ENCODE measurements at regions not wholly inside any gene's neighbourhood (a gene's known extent, or its start where the extent isn't known, plus 50 kb on each side); places are given as distances from the start of the nearest gene placed in this dataset.

GRCh38 chr5:36786448-36787012 lies 90.0 kb upstream of the NIPBL start:
- TF ChIP-seq, protein P1, sequence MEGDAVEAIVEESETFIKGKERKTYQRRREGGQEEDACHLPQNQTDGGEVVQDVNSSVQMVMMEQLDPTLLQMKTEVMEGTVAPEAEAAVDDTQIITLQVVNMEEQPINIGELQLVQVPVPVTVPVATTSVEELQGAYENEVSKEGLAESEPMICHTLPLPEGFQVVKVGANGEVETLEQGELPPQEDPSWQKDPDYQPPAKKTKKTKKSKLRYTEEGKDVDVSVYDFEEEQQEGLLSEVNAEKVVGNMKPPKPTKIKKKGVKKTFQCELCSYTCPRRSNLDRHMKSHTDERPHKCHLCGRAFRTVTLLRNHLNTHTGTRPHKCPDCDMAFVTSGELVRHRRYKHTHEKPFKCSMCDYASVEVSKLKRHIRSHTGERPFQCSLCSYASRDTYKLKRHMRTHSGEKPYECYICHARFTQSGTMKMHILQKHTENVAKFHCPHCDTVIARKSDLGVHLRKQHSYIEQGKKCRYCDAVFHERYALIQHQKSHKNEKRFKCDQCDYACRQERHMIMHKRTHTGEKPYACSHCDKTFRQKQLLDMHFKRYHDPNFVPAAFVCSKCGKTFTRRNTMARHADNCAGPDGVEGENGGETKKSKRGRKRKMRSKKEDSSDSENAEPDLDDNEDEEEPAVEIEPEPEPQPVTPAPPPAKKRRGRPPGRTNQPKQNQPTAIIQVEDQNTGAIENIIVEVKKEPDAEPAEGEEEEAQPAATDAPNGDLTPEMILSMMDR (IDR thresholded peaks at IDR 0.05), result no peak
- ATAC-seq (ENCODE audit: low FRiP score) (no peak), DNase-seq (ENCODE audit: low spot score) (no peak)

DNA sequence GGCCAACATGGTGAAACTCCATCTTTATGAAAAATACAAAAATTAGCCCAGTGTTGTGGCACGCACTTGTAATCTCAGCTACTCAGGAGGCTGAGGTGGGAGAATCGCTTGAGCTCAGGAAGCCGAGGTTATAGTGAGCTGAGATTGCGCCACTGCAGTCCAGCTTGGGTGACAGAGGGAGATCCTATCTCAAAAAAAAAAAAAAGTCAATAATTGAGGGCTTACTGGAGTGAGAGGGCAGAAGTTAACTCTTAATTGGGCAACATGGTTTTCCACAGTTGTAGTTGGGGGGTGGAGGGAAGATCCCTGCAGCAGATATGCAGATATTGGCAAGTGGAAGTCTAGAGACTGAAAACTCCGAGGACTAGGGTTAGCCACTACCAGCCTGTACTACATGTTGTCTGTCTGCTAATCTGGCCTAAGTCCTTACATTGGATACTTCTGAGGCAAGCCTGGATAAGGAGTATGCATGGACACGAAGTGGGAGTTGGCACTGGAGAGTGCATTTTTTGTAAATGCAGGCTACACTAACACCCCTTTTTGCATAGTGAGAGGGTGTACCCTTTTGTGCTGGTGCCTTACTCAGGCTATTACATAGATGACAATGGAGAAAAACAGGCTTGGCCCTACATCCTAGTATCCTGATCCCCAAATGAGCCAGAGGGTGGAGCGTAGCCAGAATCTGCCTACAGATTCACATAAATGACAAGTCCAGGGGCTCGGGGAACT lies 89.0 kb upstream of the NIPBL start:
- DNase-seq (ENCODE audit: low spot score) (no peak), ATAC-seq (ENCODE audit: low FRiP score) (no peak)
- TF ChIP-seq, protein P1 (IDR thresholded peaks at IDR 0.05), result no peak

DNA sequence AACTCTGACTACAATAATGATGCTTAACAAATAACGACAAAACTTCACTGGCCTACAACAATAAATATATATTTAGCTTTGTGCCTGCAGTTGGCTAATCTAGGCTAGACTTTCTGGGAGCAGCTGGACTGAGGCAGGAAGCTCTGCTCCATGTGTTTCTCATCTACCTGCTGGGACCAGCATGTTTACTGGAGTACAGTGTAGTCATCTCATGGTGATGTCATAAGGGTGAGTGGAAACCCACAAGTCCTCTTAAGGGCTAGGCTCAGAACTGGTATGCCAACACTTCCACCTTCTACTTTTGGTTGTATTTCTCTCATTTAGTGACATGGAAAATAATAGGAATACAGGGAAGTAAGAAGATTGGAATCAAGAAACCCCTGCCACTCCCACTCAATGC lies 85.7 kb upstream of the NIPBL start:
- TF ChIP-seq, protein P1 (IDR thresholded peaks at IDR 0.05), result no peak
- ATAC-seq (ENCODE audit: low FRiP score), result no peak

GRCh38 chr5:36792560-36793180 lies 83.9 kb upstream of the NIPBL start:
- DNase-seq (ENCODE audit: low spot score), result no peak
- ATAC-seq (ENCODE audit: low FRiP score), result no peak
- TF ChIP-seq, protein P1 (IDR thresholded peaks at IDR 0.05), result no peak

More for the DNA sequence above, 85.7 kb upstream of the NIPBL start:
- DNase-seq (ENCODE audit: low spot score), result no peak

DNA sequence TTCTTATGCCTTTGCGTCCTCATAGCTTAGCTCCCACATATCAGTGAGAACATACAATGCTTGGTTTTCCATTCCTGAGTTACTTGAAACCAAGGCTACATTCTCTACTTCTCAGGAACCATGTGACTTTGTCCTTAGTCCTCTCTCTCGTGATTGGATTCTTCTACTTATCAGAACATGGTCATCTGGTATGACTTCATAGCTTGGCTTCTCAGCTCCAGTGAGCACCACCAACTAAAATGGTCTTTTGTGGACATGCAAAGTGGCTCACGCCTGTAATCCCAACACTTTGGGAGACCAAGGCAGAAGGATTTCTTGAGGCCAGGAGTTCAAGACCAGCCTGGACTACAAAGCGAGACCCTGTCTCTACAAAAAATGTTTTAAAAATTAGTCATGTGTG lies 81.2 kb upstream of the NIPBL start:
- no peak for ATAC-seq (ENCODE audit: low FRiP score)
- TF ChIP-seq, protein P1 (IDR thresholded peaks at IDR 0.05), result no peak
- DNase-seq (ENCODE audit: low spot score), result no peak

DNA sequence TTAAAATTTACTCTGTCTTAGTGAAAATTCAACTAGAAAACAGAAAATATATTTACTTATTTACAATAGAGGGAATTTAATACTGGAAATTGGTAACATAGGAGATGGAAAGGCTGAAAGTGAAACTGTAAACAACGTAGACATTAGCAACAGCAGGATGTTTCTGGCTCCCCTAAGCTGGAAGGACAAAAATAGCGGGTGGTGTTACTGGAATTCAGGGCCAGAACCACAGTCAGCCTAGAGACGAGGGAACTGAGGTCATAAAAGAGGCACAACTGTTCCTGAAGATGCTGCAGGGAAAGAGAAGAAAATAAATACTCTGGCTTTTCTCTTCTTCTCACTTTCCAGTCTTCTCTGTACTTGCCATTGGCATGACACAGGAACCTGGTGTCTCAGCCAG lies 80.4 kb upstream of the NIPBL start:
- DNase-seq (ENCODE audit: low spot score), result no peak
- no peak for ATAC-seq (ENCODE audit: low FRiP score)

More for the DNA sequence above, 80.4 kb upstream of the NIPBL start:
- TF ChIP-seq, protein P1 (IDR thresholded peaks at IDR 0.05), result no peak
